HEK293 (cell line): ENCODE measurements at regions not wholly inside any gene's neighbourhood (a gene's known extent, or its start where the extent isn't known, plus 50 kb on each side); places are given as distances from the start of the nearest gene placed in this dataset.

ENCODE experiments used
- CTCF ChIA-PET: fragments of 350-600 bp; formaldehyde crosslinking; extraction: SDS; loops from one replicate; lab custom pipeline; 2021; ENCODE audit warnings: antibody characterized with exemption; lab: Yijun Ruan, JAX
- POLR2A ChIA-PET: fragments of 300-600 bp; formaldehyde crosslinking; extraction: SDS; loops from one replicate; lab custom pipeline; 2020; ENCODE audit warnings: antibody characterized with exemption, inconsistent platforms; lab: Yijun Ruan, JAX
- H3K27ac ChIP-seq: fragments of 200-500 bp; sonication (Bioruptor generic); 2 replicates; pipeline ENCODE4 v1.5.1; 2014; ENCODE audit warnings: low read depth, low read length, control low read depth, inconsistent platforms; ENCODE audit errors: extremely low read depth
- H3K36me3 ChIP-seq, 2 experiments: fragments of 200-500 bp in 1 of 2; sonication (Bioruptor generic) in 1 of 2; 1 replicate in 1 of 2; 2 replicates in 1 of 2; pipeline ENCODE4 v1.5.1; 2014 to 2017; ENCODE audit warnings: inconsistent platforms in 2 of 2, low read length in 2 of 2; ENCODE audit not compliant: control insufficient read depth in 2 of 2, insufficient read depth in 1 of 2
- H3K4me1 ChIP-seq: fragments of 200-500 bp; sonication (Bioruptor generic); 2 replicates; pipeline ENCODE4 v1.5.1; 2014; ENCODE audit warnings: mild to moderate bottlenecking, low read length, inconsistent platforms; ENCODE audit not compliant: control insufficient read depth, insufficient read depth
- H3K4me3 ChIP-seq: 2 replicates; pipeline ENCODE4 v1.5.1; 2011; ENCODE audit warnings: low read depth, mild to moderate bottlenecking, control low read depth, low read length, moderate library complexity
- H3K9me3 ChIP-seq: fragments of 200-500 bp; sonication (Bioruptor generic); 2 replicates; pipeline ENCODE4 v1.5.1; 2014; ENCODE audit warnings: low read depth, low read length, inconsistent platforms; ENCODE audit not compliant: control insufficient read depth, insufficient read depth
- HOXA7 ChIP-seq: sonication (generic); formaldehyde crosslinking; IDR thresholded peaks from 2 replicates; pipeline ENCODE4 v1.8.1; 2022; ENCODE audit warnings: missing genetic modification reagents, borderline replicate concordance
- HOXD13 ChIP-seq: sonication (generic); formaldehyde crosslinking; IDR thresholded peaks from 2 replicates; pipeline ENCODE4 v1.8.0; 2022; ENCODE audit warnings: missing genetic modification reagents, borderline replicate concordance
- ZBTB8A ChIP-seq: fragments of 450-650 bp; formaldehyde crosslinking; IDR thresholded peaks from 2 replicates; pipeline ENCODE4 v1.5.1; 2016; ENCODE audit warnings: missing biosample characterization, missing genetic modification characterization
- ZNF19 ChIP-seq: fragments of 450-650 bp; formaldehyde crosslinking; IDR thresholded peaks from 2 replicates; pipeline ENCODE4; 2016; ENCODE audit warnings: missing biosample characterization, missing genetic modification characterization, low read depth
- ZNF2 ChIP-seq: fragments of 450-650 bp; formaldehyde crosslinking; IDR thresholded peaks from 2 replicates; pipeline ENCODE4 v1.5.1; 2016; ENCODE audit warnings: missing biosample characterization, missing genetic modification characterization
- ZNF211 ChIP-seq: fragments of 450-650 bp; formaldehyde crosslinking; IDR thresholded peaks from 2 replicates; pipeline ENCODE4 v1.5.1; 2016; ENCODE audit warnings: low read depth, missing biosample characterization, missing genetic modification characterization
- ZNF23 ChIP-seq: fragments of 450-650 bp; formaldehyde crosslinking; IDR thresholded peaks from 2 replicates; pipeline ENCODE4 v1.5.1; 2016; ENCODE audit warnings: missing biosample characterization, missing genetic modification characterization, borderline replicate concordance
- ZNF311 ChIP-seq: fragments of 450-650 bp; formaldehyde crosslinking; IDR thresholded peaks from 2 replicates; pipeline ENCODE4 v1.5.1; 2017; ENCODE audit warnings: missing biosample characterization, missing genetic modification characterization, borderline replicate concordance
- ZNF473 ChIP-seq: fragments of 450-650 bp; formaldehyde crosslinking; IDR thresholded peaks from 2 replicates; pipeline ENCODE4 v1.5.1; 2017; ENCODE audit warnings: missing biosample characterization, missing genetic modification characterization
- ZNF48 ChIP-seq: fragments of 450-650 bp; formaldehyde crosslinking; IDR thresholded peaks from 2 replicates; pipeline ENCODE4 v1.5.1; 2016; ENCODE audit warnings: missing biosample characterization, missing genetic modification characterization
- ZNF514 ChIP-seq: fragments of 450-650 bp; formaldehyde crosslinking; IDR thresholded peaks from 2 replicates; pipeline ENCODE4 v1.5.1; 2016; ENCODE audit warnings: missing biosample characterization, missing genetic modification characterization
- ZNF529 ChIP-seq: fragments of 450-650 bp; formaldehyde crosslinking; IDR thresholded peaks from 2 replicates; pipeline ENCODE4 v1.5.1; 2017; ENCODE audit warnings: missing genetic modification characterization, missing biosample characterization; ENCODE audit not compliant: insufficient replicate concordance
- ZNF610 ChIP-seq: fragments of 450-650 bp; formaldehyde crosslinking; IDR thresholded peaks from 2 replicates; pipeline ENCODE4 v1.5.1; 2016; ENCODE audit warnings: missing biosample characterization, missing genetic modification characterization, borderline replicate concordance
- ZNF654 ChIP-seq: fragments of 450-650 bp; formaldehyde crosslinking; IDR thresholded peaks from 2 replicates; pipeline ENCODE4 v1.5.1; 2016; ENCODE audit warnings: low read depth, missing biosample characterization, missing genetic modification characterization
- ZNF768 ChIP-seq: fragments of 450-650 bp; formaldehyde crosslinking; IDR thresholded peaks from 2 replicates; pipeline ENCODE4 v1.5.1; 2018; ENCODE audit warnings: missing biosample characterization, mild to moderate bottlenecking, missing genetic modification characterization
- TF ChIP-seq, protein P1 (sequence below): fragments of 450-650 bp; formaldehyde crosslinking; IDR thresholded peaks from 2 replicates; pipeline ENCODE4 v1.5.1; 2017; ENCODE audit warnings: missing biosample characterization, missing genetic modification characterization
- TF ChIP-seq, protein P2 (sequence below): fragments of 450-650 bp; IDR thresholded peaks from 2 replicates; pipeline ENCODE4 v1.5.1; 2018; ENCODE audit warnings: missing biosample characterization, mild to moderate bottlenecking, missing genetic modification characterization
- TF ChIP-seq, protein P3 (sequence below): fragments of 450-650 bp; formaldehyde crosslinking; IDR thresholded peaks from 2 replicates; pipeline ENCODE4 v1.5.1; 2017; ENCODE audit warnings: missing biosample characterization, missing genetic modification characterization
- TF ChIP-seq, protein P4 (sequence below): fragments of 450-650 bp; formaldehyde crosslinking; IDR thresholded peaks from 2 replicates; pipeline ENCODE4 v1.5.1; 2016; ENCODE audit warnings: missing biosample characterization, missing genetic modification characterization
- TF ChIP-seq, protein P5 (sequence below): fragments of 450-650 bp; formaldehyde crosslinking; IDR thresholded peaks from 2 replicates; pipeline ENCODE4 v1.5.1; 2016; ENCODE audit warnings: missing biosample characterization, missing genetic modification characterization
- TF ChIP-seq, protein P6 (sequence below): fragments of 450-650 bp; formaldehyde crosslinking; IDR thresholded peaks from 2 replicates; pipeline ENCODE4 v1.5.1; 2016; ENCODE audit warnings: missing biosample characterization, missing genetic modification characterization

DNA sequence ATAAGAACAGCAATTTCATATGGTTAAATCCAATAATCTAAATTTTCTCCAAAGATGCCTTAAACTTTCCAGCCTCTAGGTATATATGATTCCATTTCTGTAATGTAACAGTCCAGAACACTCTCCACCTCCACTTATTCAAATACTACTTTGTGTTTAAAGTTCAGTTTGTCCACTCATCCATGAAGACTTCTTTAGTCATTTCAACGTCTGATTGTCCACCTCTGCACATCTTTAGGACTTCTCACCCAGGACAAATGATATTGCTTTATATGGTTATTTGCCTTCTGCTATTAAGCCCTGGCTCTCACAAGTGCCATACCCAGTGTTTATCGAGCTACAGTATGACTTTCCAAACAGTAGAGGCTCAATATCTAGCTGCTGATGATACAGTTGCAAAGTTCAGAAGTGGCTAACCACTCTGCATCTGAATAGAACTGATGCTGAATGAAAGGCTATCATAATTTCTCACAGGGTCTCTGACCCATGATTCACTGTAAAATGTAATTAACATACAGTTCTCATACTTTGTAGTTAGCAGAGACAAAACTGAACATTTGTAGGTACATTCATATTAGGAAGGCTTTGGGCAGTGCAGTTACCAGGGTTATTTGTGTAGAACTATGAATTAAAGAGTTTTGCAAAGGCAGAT is 93.7 kb upstream of the MBNL1 start (continued):
- no peak for TF ChIP-seq ZNF473
- no peak for TF ChIP-seq ZNF211
- no peak for TF ChIP-seq ZNF514 (tag by site-specific recombination)
- no peak for TF ChIP-seq ZNF529
- TF ChIP-seq, protein P1, sequence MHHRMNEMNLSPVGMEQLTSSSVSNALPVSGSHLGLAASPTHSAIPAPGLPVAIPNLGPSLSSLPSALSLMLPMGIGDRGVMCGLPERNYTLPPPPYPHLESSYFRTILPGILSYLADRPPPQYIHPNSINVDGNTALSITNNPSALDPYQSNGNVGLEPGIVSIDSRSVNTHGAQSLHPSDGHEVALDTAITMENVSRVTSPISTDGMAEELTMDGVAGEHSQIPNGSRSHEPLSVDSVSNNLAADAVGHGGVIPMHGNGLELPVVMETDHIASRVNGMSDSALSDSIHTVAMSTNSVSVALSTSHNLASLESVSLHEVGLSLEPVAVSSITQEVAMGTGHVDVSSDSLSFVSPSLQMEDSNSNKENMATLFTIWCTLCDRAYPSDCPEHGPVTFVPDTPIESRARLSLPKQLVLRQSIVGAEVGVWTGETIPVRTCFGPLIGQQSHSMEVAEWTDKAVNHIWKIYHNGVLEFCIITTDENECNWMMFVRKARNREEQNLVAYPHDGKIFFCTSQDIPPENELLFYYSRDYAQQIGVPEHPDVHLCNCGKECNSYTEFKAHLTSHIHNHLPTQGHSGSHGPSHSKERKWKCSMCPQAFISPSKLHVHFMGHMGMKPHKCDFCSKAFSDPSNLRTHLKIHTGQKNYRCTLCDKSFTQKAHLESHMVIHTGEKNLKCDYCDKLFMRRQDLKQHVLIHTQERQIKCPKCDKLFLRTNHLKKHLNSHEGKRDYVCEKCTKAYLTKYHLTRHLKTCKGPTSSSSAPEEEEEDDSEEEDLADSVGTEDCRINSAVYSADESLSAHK (tag by site-specific recombination) = no peak
- no peak for TF ChIP-seq ZNF768 (tag by site-specific recombination)

DNA sequence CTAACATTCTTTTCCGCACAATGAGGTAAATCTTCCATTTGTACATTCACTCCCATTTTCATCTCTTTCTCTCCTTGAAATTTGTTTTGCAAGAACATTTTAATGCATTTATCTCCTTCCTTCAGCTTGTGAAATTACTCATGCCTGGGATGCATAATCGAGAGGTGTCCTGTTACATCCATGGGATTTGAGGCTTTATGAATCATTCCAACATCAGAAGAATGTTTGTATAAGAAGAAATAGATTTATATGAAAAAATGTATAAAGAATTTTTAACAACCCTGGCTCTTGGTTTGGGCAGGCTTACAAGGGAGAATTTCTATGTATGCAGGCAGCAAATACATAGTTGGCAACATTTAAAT is 93.2 kb upstream of the MBNL1 start:
- ChIA-PET CTCF (interaction anchor here (0.6 kb wide), 1 partner anchor 18 kb away, joined by 4 read pairs; no protein-coding TSS in a partner anchor), POLR2A (no interaction called here)
- TF ChIP-seq, protein P2, sequence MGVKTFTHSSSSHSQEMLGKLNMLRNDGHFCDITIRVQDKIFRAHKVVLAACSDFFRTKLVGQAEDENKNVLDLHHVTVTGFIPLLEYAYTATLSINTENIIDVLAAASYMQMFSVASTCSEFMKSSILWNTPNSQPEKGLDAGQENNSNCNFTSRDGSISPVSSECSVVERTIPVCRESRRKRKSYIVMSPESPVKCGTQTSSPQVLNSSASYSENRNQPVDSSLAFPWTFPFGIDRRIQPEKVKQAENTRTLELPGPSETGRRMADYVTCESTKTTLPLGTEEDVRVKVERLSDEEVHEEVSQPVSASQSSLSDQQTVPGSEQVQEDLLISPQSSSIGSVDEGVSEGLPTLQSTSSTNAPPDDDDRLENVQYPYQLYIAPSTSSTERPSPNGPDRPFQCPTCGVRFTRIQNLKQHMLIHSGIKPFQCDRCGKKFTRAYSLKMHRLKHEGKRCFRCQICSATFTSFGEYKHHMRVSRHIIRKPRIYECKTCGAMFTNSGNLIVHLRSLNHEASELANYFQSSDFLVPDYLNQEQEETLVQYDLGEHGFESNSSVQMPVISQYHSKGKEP (tag by site-specific recombination) = peak; percentile 56; the same call in 1 of the 2 replicates
- TF ChIP-seq, protein P3, sequence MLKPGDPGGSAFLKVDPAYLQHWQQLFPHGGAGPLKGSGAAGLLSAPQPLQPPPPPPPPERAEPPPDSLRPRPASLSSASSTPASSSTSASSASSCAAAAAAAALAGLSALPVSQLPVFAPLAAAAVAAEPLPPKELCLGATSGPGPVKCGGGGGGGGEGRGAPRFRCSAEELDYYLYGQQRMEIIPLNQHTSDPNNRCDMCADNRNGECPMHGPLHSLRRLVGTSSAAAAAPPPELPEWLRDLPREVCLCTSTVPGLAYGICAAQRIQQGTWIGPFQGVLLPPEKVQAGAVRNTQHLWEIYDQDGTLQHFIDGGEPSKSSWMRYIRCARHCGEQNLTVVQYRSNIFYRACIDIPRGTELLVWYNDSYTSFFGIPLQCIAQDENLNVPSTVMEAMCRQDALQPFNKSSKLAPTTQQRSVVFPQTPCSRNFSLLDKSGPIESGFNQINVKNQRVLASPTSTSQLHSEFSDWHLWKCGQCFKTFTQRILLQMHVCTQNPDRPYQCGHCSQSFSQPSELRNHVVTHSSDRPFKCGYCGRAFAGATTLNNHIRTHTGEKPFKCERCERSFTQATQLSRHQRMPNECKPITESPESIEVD = peak; percentile 84
- TF ChIP-seq, protein P4, sequence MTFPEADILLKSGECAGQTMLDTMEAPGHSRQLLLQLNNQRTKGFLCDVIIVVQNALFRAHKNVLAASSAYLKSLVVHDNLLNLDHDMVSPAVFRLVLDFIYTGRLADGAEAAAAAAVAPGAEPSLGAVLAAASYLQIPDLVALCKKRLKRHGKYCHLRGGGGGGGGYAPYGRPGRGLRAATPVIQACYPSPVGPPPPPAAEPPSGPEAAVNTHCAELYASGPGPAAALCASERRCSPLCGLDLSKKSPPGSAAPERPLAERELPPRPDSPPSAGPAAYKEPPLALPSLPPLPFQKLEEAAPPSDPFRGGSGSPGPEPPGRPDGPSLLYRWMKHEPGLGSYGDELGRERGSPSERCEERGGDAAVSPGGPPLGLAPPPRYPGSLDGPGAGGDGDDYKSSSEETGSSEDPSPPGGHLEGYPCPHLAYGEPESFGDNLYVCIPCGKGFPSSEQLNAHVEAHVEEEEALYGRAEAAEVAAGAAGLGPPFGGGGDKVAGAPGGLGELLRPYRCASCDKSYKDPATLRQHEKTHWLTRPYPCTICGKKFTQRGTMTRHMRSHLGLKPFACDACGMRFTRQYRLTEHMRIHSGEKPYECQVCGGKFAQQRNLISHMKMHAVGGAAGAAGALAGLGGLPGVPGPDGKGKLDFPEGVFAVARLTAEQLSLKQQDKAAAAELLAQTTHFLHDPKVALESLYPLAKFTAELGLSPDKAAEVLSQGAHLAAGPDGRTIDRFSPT = no peak
- Histone ChIP-seq H3K9me3 (no peaks in the 10 kb centered on the region), H3K36me3 (no peaks in the 10 kb centered on the region), H3K4me1 (peaks cover 2% of the 10 kb centered on the region), H3K27ac (no peak overlapping the region), H3K4me3 (no peak overlapping the region)

DNA sequence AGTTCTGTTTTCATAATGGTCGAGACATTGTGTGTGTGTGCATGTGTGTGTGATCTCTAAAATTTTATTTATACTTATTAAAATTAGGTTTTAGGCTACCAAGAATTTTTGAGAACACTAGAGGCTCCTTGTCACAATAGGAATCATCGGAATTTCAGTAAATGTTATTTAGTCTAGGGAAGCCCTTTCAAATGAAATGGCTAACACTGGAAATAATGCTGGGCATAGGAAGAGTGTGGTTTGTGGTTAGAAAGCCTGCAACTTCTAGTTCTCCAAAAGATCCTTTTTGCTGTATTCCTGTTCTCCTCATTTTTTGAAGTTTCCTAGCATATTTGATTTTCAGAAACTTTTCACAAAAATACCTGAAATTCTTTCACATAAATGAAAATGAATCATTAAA is 92.5 kb upstream of the MBNL1 start:
- Histone ChIP-seq H3K36me3 (no peaks in the 10 kb centered on the region), H3K9me3 (no peaks in the 10 kb centered on the region), H3K27ac (no peak overlapping the region), H3K4me1 (peaks cover 2% of the 10 kb centered on the region), H3K4me3 (no peak overlapping the region)
- CTCF ChIA-PET = no interaction called here
- POLR2A ChIA-PET = no interaction called here
- TF ChIP-seq, protein P5, sequence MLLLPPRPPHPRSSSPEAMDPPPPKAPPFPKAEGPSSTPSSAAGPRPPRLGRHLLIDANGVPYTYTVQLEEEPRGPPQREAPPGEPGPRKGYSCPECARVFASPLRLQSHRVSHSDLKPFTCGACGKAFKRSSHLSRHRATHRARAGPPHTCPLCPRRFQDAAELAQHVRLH (tag by site-specific recombination) = no peak
- TF ChIP-seq ZNF23 (no peak), ZNF48 (tag by site-specific recombination) (no peak), ZNF19 (tag by site-specific recombination) (no peak), HOXA7 (CRISPR knock-in tag) (no peak), ZNF610 (tag by site-specific recombination) (no peak), ZNF654 (tag by site-specific recombination) (no peak), ZBTB8A (tag by site-specific recombination) (no peak), HOXD13 (CRISPR knock-in tag) (no peak), ZNF2 (tag by site-specific recombination) (no peak), ZNF311 (no peak)
- TF ChIP-seq, protein P6, sequence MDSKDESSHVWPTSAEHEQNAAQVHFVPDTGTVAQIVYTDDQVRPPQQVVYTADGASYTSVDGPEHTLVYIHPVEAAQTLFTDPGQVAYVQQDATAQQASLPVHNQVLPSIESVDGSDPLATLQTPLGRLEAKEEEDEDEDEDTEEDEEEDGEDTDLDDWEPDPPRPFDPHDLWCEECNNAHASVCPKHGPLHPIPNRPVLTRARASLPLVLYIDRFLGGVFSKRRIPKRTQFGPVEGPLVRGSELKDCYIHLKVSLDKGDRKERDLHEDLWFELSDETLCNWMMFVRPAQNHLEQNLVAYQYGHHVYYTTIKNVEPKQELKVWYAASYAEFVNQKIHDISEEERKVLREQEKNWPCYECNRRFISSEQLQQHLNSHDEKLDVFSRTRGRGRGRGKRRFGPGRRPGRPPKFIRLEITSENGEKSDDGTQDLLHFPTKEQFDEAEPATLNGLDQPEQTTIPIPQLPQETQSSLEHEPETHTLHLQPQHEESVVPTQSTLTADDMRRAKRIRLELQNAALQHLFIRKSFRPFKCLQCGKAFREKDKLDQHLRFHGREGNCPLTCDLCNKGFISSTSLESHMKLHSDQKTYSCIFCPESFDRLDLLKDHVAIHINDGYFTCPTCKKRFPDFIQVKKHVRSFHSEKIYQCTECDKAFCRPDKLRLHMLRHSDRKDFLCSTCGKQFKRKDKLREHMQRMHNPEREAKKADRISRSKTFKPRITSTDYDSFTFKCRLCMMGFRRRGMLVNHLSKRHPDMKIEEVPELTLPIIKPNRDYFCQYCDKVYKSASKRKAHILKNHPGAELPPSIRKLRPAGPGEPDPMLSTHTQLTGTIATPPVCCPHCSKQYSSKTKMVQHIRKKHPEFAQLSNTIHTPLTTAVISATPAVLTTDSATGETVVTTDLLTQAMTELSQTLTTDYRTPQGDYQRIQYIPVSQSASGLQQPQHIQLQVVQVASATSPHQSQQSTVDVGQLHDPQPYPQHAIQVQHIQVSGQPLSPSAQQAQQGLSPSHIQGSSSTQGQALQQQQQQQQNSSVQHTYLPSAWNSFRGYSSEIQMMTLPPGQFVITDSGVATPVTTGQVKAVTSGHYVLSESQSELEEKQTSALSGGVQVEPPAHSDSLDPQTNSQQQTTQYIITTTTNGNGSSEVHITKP (tag by site-specific recombination) = no peak
